Cerebellar cortex (tissue), 1 donor: ENCODE measurements at regions not wholly inside any gene's neighbourhood (a gene's known extent, or its start where the extent isn't known, plus 50 kb on each side); places are given as distances from the start of the nearest gene placed in this dataset.
A peak's percentile ranks its signal among the peaks of the same experiment; 100 is the strongest.
"Not testable (repeated sequence)": the region's sequence is repeated elsewhere in the genome, so short reads cannot be mapped to it uniquely, and the experiment has no call there.

ENCODE experiments used
- DNase-seq: peaks from one replicate; pipeline ENCODE4 v3.0.0-alpha.2; 2015; ENCODE audit warnings: low spot score

GRCh38 chr5:67983251-67984110 is 232.1 kb upstream of the PIK3R1 start:
- no peak for DNase-seq

- not testable (repeated sequence) for DNase-seq
These were observed 233.4 kb upstream of the PIK3R1 start for GRCh38 chr5:67982160-67982559.

- no peak for DNase-seq
These were observed 237.4 kb upstream of the PIK3R1 start for GRCh38 chr5:67978171-67978570.

- DNase-seq: peak; percentile 53
These were observed 238.5 kb upstream of the PIK3R1 start for GRCh38 chr5:67976891-67977601.

- DNase-seq: no peak
These were observed 239.4 kb upstream of the PIK3R1 start for GRCh38 chr5:67976181-67976580.

- no peak for DNase-seq
These were observed 241.1 kb upstream of the PIK3R1 start for GRCh38 chr5:67974471-67974870.

- no peak for DNase-seq
These were observed 241.5 kb upstream of the PIK3R1 start for GRCh38 chr5:67974054-67974453.

GRCh38 chr5:67971971-67972821 is 243.4 kb upstream of the PIK3R1 start:
- DNase-seq: no peak

- no peak for DNase-seq
These were observed 244.2 kb upstream of the PIK3R1 start for GRCh38 chr5:67971223-67971830.

GRCh38 chr5:67969631-67970030 is 245.9 kb upstream of the PIK3R1 start:
- no peak for DNase-seq

GRCh38 chr5:67969176-67969575 is 246.4 kb upstream of the PIK3R1 start:
- DNase-seq: no peak

- no peak for DNase-seq
These were observed 248.8 kb upstream of the PIK3R1 start for GRCh38 chr5:67966712-67967111.

GRCh38 chr5:67964619-67965018 is 250.9 kb upstream of the PIK3R1 start:
- DNase-seq: no peak

GRCh38 chr5:67963789-67964519 is 251.6 kb upstream of the PIK3R1 start:
- no peak for DNase-seq

- no peak for DNase-seq
These were observed 254.6 kb upstream of the PIK3R1 start for GRCh38 chr5:67960939-67961338.

- no peak for DNase-seq
These were observed 258.2 kb upstream of the PIK3R1 start for GRCh38 chr5:67957374-67957773.

GRCh38 chr5:67954351-67954750 is 261.2 kb upstream of the PIK3R1 start:
- DNase-seq: no peak

GRCh38 chr5:67942421-67942820 is 273.1 kb upstream of the PIK3R1 start:
- DNase-seq: no peak

GRCh38 chr5:67941614-67942401 is 273.7 kb upstream of the PIK3R1 start:
- no peak for DNase-seq

GRCh38 chr5:67935908-67936566 is 279.5 kb upstream of the PIK3R1 start:
- no peak for DNase-seq
